Neural cell (in vitro differentiated cells): ENCODE measurements at regions not wholly inside any gene's neighbourhood (a gene's known extent, or its start where the extent isn't known, plus 50 kb on each side); places are given as distances from the start of the nearest gene placed in this dataset.

Experiments used
- H2AFZ ChIP-seq: fragments of 200-600, 300-800 bp; sonication (generic), shearing (Covaris generic); 2 replicates; pipeline ENCODE4 v1.6.0; 2014; ENCODE audit warnings: low read depth, mild to moderate bottlenecking, antibody characterized with exemption, low read length, moderate library complexity
- H3F3A ChIP-seq: fragments of 200-600 bp; shearing (Covaris generic); 2 replicates; pipeline ENCODE4 v1.6.1; 2016; ENCODE audit warnings: mild to moderate bottlenecking, moderate library complexity, mixed read lengths, antibody characterized with exemption, low read length; ENCODE audit not compliant: insufficient read depth, poor library complexity, severe bottlenecking
- H3K27ac ChIP-seq: fragments of 200-600, 300-800 bp; sonication (generic), shearing (Covaris generic); 2 replicates; pipeline ENCODE4 v1.5.1; 2014; ENCODE audit warnings: mild to moderate bottlenecking, low read length, moderate library complexity
- H3K27me3 ChIP-seq: fragments of 300-800, 200-600 bp; sonication (generic), shearing (Covaris generic); 2 replicates; pipeline ENCODE4 v1.6.0; 2014; ENCODE audit warnings: mild to moderate bottlenecking, low read depth, low read length, moderate library complexity; ENCODE audit not compliant: insufficient read depth
- H3K36me3 ChIP-seq: fragments of 300-800, 200-600 bp; sonication (generic), shearing (Covaris generic); 2 replicates; pipeline ENCODE4 v1.5.1; 2014; ENCODE audit warnings: mild to moderate bottlenecking, antibody characterized with exemption, low read length, moderate library complexity; ENCODE audit not compliant: insufficient read depth
- H3K4me2 ChIP-seq: fragments of 300-800, 200-600 bp; sonication (generic), shearing (Covaris generic); 2 replicates; pipeline ENCODE4 v1.6.0; 2014; ENCODE audit warnings: mild to moderate bottlenecking, low read length
- H3K4me3 ChIP-seq: fragments of 300-800, 200-600 bp; sonication (generic), shearing (Covaris generic); 2 replicates; pipeline ENCODE4 v1.5.1; 2014; ENCODE audit warnings: mild to moderate bottlenecking, low read length, moderate library complexity
- H3K79me2 ChIP-seq: fragments of 200-600 bp; shearing (Covaris generic); replicated peaks from 2 replicates; pipeline ENCODE4 v1.6.0; 2014; ENCODE audit warnings: mild to moderate bottlenecking, low read length, moderate library complexity; ENCODE audit not compliant: insufficient read depth
- H3K9ac ChIP-seq: fragments of 300-800, 200-600 bp; sonication (generic), shearing (Covaris generic); 2 replicates; pipeline ENCODE4 v1.6.1; 2016; ENCODE audit warnings: mild to moderate bottlenecking, low read length, mixed read lengths
- H3K9me2 ChIP-seq: fragments of 200-600 bp; shearing (Covaris generic); 2 replicates; pipeline ENCODE4 v1.6.1; 2016; ENCODE audit warnings: mild to moderate bottlenecking, low read length, mixed read lengths; ENCODE audit not compliant: insufficient read depth
- H3K9me3 ChIP-seq: fragments of 200-600, 300-800 bp; sonication (generic), shearing (Covaris generic); 2 replicates; pipeline ENCODE4 v1.6.1; 2016; ENCODE audit warnings: mild to moderate bottlenecking, mixed run types, low read length, moderate library complexity, mixed read lengths
- H4K20me1 ChIP-seq: fragments of 200-600 bp; shearing (Covaris generic); 2 replicates; pipeline ENCODE4 v1.6.1; 2016; ENCODE audit warnings: mild to moderate bottlenecking, mixed run types; ENCODE audit not compliant: insufficient read depth
- EP300 ChIP-seq: fragments of 450-650 bp; conservative IDR thresholded peaks from 2 replicates; pipeline ENCODE4 v1.6.1; 2014; ENCODE audit warnings: antibody characterized with exemption, mild to moderate bottlenecking, moderate library complexity; ENCODE audit not compliant: poor library complexity, severe bottlenecking
- EZH2 ChIP-seq: fragments of 200-600, 300-800 bp; shearing (Covaris generic), sonication (generic); IDR thresholded peaks from 2 replicates; pipeline ENCODE4 v1.6.1; 2014; ENCODE audit warnings: antibody characterized with exemption, low read length, borderline replicate concordance, mild to moderate bottlenecking; ENCODE audit not compliant: insufficient read depth, poor library complexity, severe bottlenecking
- MXI1 ChIP-seq: fragments of 450-650 bp; conservative IDR thresholded peaks from 2 replicates; pipeline ENCODE4 v1.6.1; 2014; ENCODE audit warnings: antibody characterized with exemption, mild to moderate bottlenecking; ENCODE audit not compliant: poor library complexity, severe bottlenecking
- POLR2AphosphoS5 ChIP-seq: IDR thresholded peaks from 2 replicates; pipeline ENCODE4 v1.6.1; 2012
- RAD21 ChIP-seq: fragments of 450-650 bp; conservative IDR thresholded peaks from 2 replicates; pipeline ENCODE4 v1.6.1; 2014; ENCODE audit warnings: antibody characterized with exemption, mild to moderate bottlenecking, moderate library complexity
- SMC3 ChIP-seq: fragments of 450-650 bp; conservative IDR thresholded peaks from 2 replicates; pipeline ENCODE4 v1.6.1; 2014; ENCODE audit warnings: antibody characterized with exemption, mild to moderate bottlenecking, moderate library complexity; ENCODE audit not compliant: poor library complexity
- TAF1 ChIP-seq: IDR thresholded peaks from 2 replicates; pipeline ENCODE4 v1.6.1; 2012; ENCODE audit warnings: low read depth
- TF ChIP-seq, protein P1 (sequence below): IDR thresholded peaks from 2 replicates; pipeline ENCODE4 v1.6.1; 2012; ENCODE audit warnings: borderline replicate concordance
- TF ChIP-seq, protein P2 (sequence below): fragments of 450-650 bp; IDR thresholded peaks from 2 replicates; pipeline ENCODE4 v1.5.1; 2014; ENCODE audit warnings: antibody characterized with exemption, mild to moderate bottlenecking, moderate library complexity; ENCODE audit not compliant: poor library complexity, severe bottlenecking

DNA sequence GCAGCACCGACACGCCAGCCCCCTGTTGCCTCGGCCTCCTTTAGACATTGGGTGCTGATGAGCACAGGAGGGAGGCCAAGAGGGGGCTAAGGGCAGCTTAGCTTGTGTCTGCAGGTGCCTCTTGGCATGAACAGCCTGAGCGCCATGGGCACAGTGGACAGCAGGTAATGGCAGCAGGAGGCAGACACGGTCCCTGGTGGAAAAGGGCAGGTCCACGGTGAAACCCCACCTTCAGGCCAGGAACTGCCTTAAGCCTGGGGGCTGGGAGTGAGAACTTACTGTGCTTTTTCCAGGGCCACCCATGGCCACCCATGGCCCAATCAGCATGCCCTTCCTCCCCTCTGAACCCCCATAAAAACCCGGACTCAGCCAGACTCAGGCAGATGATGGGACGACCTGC lies 633.4 kb upstream of the TMEFF2 start:
- Histone ChIP-seq H3K27me3 (no peaks in the 10 kb centered on the region), H3K9me3 (no peaks in the 10 kb centered on the region), H3K27ac (no peak overlapping the region), H4K20me1 (no peaks in the 10 kb centered on the region), H3K9ac (no peak overlapping the region), H3F3A (no peaks in the 10 kb centered on the region), H3K79me2 (no peaks in the 10 kb centered on the region), H3K9me2 (no peaks in the 10 kb centered on the region), H3K36me3 (no peaks in the 10 kb centered on the region), H2AFZ (no peak overlapping the region), H3K4me2 (no peak overlapping the region), H3K4me3 (no peak overlapping the region)
- TF ChIP-seq, protein P1, sequence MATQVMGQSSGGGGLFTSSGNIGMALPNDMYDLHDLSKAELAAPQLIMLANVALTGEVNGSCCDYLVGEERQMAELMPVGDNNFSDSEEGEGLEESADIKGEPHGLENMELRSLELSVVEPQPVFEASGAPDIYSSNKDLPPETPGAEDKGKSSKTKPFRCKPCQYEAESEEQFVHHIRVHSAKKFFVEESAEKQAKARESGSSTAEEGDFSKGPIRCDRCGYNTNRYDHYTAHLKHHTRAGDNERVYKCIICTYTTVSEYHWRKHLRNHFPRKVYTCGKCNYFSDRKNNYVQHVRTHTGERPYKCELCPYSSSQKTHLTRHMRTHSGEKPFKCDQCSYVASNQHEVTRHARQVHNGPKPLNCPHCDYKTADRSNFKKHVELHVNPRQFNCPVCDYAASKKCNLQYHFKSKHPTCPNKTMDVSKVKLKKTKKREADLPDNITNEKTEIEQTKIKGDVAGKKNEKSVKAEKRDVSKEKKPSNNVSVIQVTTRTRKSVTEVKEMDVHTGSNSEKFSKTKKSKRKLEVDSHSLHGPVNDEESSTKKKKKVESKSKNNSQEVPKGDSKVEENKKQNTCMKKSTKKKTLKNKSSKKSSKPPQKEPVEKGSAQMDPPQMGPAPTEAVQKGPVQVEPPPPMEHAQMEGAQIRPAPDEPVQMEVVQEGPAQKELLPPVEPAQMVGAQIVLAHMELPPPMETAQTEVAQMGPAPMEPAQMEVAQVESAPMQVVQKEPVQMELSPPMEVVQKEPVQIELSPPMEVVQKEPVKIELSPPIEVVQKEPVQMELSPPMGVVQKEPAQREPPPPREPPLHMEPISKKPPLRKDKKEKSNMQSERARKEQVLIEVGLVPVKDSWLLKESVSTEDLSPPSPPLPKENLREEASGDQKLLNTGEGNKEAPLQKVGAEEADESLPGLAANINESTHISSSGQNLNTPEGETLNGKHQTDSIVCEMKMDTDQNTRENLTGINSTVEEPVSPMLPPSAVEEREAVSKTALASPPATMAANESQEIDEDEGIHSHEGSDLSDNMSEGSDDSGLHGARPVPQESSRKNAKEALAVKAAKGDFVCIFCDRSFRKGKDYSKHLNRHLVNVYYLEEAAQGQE, result no peak
- TF ChIP-seq RAD21, result no peak
- no peak for TF ChIP-seq POLR2AphosphoS5
- TF ChIP-seq MXI1, result no peak
- no peak for TF ChIP-seq SMC3
- TF ChIP-seq, protein P2, sequence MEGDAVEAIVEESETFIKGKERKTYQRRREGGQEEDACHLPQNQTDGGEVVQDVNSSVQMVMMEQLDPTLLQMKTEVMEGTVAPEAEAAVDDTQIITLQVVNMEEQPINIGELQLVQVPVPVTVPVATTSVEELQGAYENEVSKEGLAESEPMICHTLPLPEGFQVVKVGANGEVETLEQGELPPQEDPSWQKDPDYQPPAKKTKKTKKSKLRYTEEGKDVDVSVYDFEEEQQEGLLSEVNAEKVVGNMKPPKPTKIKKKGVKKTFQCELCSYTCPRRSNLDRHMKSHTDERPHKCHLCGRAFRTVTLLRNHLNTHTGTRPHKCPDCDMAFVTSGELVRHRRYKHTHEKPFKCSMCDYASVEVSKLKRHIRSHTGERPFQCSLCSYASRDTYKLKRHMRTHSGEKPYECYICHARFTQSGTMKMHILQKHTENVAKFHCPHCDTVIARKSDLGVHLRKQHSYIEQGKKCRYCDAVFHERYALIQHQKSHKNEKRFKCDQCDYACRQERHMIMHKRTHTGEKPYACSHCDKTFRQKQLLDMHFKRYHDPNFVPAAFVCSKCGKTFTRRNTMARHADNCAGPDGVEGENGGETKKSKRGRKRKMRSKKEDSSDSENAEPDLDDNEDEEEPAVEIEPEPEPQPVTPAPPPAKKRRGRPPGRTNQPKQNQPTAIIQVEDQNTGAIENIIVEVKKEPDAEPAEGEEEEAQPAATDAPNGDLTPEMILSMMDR, result no peak
- TF ChIP-seq EP300, result no peak
- no peak for TF ChIP-seq TAF1
- TF ChIP-seq EZH2, result no peak

DNA sequence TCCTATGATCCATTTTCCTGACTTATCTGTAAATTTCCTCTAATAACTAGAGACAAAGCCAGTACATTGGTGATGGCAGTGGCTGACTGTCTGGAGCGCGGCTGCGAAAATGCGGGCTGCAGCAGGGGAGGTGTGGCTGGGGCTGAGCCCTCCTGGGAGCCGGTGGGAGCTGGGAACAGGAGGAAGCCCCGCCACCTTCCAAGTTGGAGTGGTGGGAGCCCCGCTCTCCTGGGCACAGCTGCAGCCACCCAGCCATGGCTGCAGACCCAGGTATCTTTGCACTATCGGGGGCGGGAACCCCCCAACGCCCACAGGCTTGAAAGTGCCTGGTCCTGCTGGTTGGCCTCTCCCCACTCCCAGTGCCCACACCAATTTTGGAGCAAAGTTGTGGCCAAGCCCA lies 633.0 kb upstream of the TMEFF2 start:
- Histone ChIP-seq H4K20me1 (no peaks in the 10 kb centered on the region), H3K27me3 (no peaks in the 10 kb centered on the region), H3K79me2 (no peaks in the 10 kb centered on the region), H3K9me3 (no peaks in the 10 kb centered on the region), H3F3A (no peaks in the 10 kb centered on the region), H3K4me2 (no peak overlapping the region), H3K9me2 (no peaks in the 10 kb centered on the region), H3K36me3 (no peaks in the 10 kb centered on the region), H2AFZ (no peak overlapping the region), H3K9ac (no peak overlapping the region), H3K4me3 (no peak overlapping the region), H3K27ac (no peak overlapping the region)
- no peak for TF ChIP-seq TAF1

DNA sequence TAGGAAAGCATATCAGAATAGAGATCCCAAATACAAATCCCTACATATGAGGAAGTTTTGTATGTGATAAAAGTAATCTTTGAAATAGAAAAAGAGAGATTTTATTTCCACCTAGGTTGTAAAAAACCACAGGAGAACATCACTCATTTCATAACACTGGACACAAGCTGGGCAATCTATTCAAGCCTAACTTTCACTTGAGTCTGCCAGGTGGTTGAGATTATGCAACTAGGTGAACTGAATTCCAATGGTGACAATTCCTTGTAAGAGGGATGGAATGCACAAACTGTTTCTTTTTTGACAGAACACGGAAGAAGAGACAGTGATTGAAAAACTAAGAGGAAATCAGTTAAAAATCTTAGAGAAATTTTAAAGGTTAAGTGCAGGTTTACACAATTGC lies 619.6 kb upstream of the TMEFF2 start:
- Histone ChIP-seq H3K9me2 (no peaks in the 10 kb centered on the region), H3K4me2 (no peak overlapping the region), H3K9me3 (no peaks in the 10 kb centered on the region), H3K27me3 (no peaks in the 10 kb centered on the region), H3K4me3 (no peak overlapping the region), H4K20me1 (no peaks in the 10 kb centered on the region), H3K79me2 (no peaks in the 10 kb centered on the region), H2AFZ (no peak overlapping the region), H3F3A (no peaks in the 10 kb centered on the region), H3K9ac (no peak overlapping the region), H3K36me3 (no peaks in the 10 kb centered on the region), H3K27ac (no peak overlapping the region)
- no peak for TF ChIP-seq POLR2AphosphoS5
- no peak for TF ChIP-seq SMC3
- TF ChIP-seq EP300, result no peak
- no peak for TF ChIP-seq MXI1
- no peak for TF ChIP-seq TAF1
- TF ChIP-seq, protein P2, result no peak
- TF ChIP-seq, protein P1, result no peak
- no peak for TF ChIP-seq RAD21
